ENCODE measurements at regions not wholly inside any gene's neighbourhood (a gene's known extent, or its start where the extent isn't known, plus 50 kb on each side); places are given as distances from the start of the nearest gene placed in this dataset.

DNA sequence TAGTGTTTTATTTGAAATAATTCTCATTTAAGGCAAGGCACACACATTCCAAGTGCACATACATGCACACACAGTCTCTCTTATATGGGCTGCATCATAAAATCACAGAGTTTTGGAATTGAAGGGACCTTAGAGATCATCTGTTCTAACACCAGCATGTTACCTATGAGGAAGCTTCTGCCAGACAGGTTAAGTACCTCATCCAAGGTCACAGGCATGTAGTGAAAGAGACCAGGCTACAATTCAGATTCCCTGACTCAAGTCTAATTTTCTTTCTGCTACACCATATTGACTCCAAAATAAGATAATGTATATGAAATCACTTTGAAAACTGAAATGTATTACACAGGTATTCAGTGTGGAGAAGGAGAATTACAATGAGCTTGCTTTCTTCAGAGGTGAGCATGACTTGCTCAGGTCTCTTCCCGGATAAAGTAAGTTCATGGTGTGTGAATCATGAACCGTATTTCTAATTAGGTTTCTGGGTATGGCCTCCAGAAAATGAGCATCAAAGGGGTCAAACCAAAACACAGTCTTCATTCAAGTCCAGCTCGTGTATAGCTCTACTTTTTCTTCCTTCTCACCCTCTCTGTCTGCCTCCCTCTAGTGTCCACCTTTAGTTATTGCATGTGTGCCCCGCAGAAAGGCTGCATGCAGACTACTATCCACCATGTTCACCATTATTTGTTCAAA is 411.9 kb downstream of the FUT8 start:
- Histone ChIP-seq H3K27ac (no peak overlapping the region), H3K27me3 (peaks cover 57% of the 10 kb centered on the region), H3K36me3 (replicated peaks; ENCODE audit: insufficient read depth, low read depth) (no peaks in the 10 kb centered on the region), H3K9me3 (ENCODE audit: low read depth) (no peaks in the 10 kb centered on the region), H3K79me2 (no peaks in the 10 kb centered on the region), H3K4me2 (no peak overlapping the region), H3K9me2 (replicated peaks; ENCODE audit: insufficient read depth) (no peaks in the 10 kb centered on the region), H4K20me1 (ENCODE audit: insufficient read depth, poor library complexity, severe bottlenecking) (no peaks in the 10 kb centered on the region), H3K4me3 (no peak overlapping the region), H3K4me1 (ENCODE audit: insufficient read depth) (no peaks in the 10 kb centered on the region), H2AFZ (no peak overlapping the region)
- peak; percentile 85 for DNase-seq (ENCODE audit: low spot score)
- TF ChIP-seq EZH2 (IDR thresholded peaks at IDR 0.05; ENCODE audit: borderline replicate concordance): no peak
- TF ChIP-seq, protein P1, sequence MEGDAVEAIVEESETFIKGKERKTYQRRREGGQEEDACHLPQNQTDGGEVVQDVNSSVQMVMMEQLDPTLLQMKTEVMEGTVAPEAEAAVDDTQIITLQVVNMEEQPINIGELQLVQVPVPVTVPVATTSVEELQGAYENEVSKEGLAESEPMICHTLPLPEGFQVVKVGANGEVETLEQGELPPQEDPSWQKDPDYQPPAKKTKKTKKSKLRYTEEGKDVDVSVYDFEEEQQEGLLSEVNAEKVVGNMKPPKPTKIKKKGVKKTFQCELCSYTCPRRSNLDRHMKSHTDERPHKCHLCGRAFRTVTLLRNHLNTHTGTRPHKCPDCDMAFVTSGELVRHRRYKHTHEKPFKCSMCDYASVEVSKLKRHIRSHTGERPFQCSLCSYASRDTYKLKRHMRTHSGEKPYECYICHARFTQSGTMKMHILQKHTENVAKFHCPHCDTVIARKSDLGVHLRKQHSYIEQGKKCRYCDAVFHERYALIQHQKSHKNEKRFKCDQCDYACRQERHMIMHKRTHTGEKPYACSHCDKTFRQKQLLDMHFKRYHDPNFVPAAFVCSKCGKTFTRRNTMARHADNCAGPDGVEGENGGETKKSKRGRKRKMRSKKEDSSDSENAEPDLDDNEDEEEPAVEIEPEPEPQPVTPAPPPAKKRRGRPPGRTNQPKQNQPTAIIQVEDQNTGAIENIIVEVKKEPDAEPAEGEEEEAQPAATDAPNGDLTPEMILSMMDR (IDR thresholded peaks at IDR 0.05; ENCODE audit: poor library complexity): peak; percentile 96
- TF ChIP-seq EZH2phosphoT487 (IDR thresholded peaks at IDR 0.05; ENCODE audit: low read depth, severe bottlenecking, unreplicated experiment): no peak
- 38% methylated on average over 4 of the region's 4 CpGs for WGBS (ENCODE audit: low lambda C conversion rate, missing lambda C conversion rate)

DNA sequence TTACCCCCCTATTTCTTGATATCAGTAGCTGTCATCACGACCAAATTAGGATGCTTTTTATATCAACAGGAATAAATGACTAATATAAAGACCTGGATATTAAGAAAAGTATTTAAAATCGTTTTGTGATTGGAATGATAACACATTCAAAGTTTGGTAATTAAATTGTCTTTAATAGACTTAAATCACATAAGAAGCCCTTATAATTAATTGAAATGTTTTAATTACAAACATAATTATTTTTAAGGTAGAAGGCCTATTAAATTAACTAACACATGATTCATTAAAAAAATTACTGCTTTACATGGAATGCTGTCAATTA is 412.4 kb downstream of the FUT8 start:
- Histone ChIP-seq H3K9me3 (ENCODE audit: low read depth) (no peaks in the 10 kb centered on the region), H2AFZ (no peak overlapping the region), H3K4me2 (no peak overlapping the region), H3K79me2 (no peaks in the 10 kb centered on the region), H3K27me3 (peaks cover 56% of the 10 kb centered on the region), H3K27ac (no peak overlapping the region), H4K20me1 (ENCODE audit: insufficient read depth, poor library complexity, severe bottlenecking) (no peaks in the 10 kb centered on the region), H3K9me2 (replicated peaks; ENCODE audit: insufficient read depth) (no peaks in the 10 kb centered on the region), H3K4me3 (no peak overlapping the region), H3K4me1 (ENCODE audit: insufficient read depth) (no peaks in the 10 kb centered on the region), H3K36me3 (replicated peaks; ENCODE audit: insufficient read depth, low read depth) (no peaks in the 10 kb centered on the region)
- 14% methylated on average over 2 of the region's 2 CpGs for WGBS (ENCODE audit: low lambda C conversion rate, missing lambda C conversion rate)
- no peak for DNase-seq (ENCODE audit: low spot score)
- TF ChIP-seq, protein P1 (IDR thresholded peaks at IDR 0.05; ENCODE audit: poor library complexity): no peak
- no peak for TF ChIP-seq EZH2phosphoT487 (IDR thresholded peaks at IDR 0.05; ENCODE audit: low read depth, severe bottlenecking, unreplicated experiment)
- no peak for TF ChIP-seq EZH2 (IDR thresholded peaks at IDR 0.05; ENCODE audit: borderline replicate concordance)

DNA sequence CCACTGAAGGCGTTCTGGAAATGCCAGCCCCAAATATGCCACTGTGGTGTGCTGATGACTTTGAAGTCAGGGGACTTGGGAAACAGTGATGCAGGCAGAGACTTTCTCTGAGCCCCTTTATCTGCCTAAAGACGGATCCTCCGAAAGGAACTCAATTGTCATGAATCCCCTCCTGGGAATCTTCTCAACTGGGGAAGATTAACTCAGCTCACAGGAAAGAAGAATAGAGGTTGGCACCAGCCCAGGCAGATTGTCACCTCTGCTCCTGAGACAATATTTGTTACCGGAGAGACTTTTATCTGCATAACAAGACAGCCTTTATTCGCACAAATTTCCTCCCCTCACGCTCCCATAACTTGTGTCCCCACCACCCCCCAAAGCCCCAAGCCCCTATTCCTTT is 414.4 kb downstream of the FUT8 start:
- H3K4me2 ChIP-seq: no peak overlapping the region
- DNase-seq (ENCODE audit: low spot score): no peak
- H3K27me3 ChIP-seq: peaks cover 45% of the 10 kb centered on the region
- H3K36me3 ChIP-seq (replicated peaks; ENCODE audit: insufficient read depth, low read depth): no peaks in the 10 kb centered on the region
- no peak overlapping the region for H3K4me3 ChIP-seq
- no peaks in the 10 kb centered on the region for H3K9me3 ChIP-seq (ENCODE audit: low read depth)
- H3K27ac ChIP-seq: no peak overlapping the region
- TF ChIP-seq EZH2phosphoT487 (IDR thresholded peaks at IDR 0.05; ENCODE audit: low read depth, severe bottlenecking, unreplicated experiment) (no peak), EZH2 (IDR thresholded peaks at IDR 0.05; ENCODE audit: borderline replicate concordance) (no peak)
- TF ChIP-seq, protein P1 (IDR thresholded peaks at IDR 0.05; ENCODE audit: poor library complexity): no peak
- no peaks in the 10 kb centered on the region for H3K4me1 ChIP-seq (ENCODE audit: insufficient read depth)
- H3K79me2 ChIP-seq: no peaks in the 10 kb centered on the region
- no peaks in the 10 kb centered on the region for H4K20me1 ChIP-seq (ENCODE audit: insufficient read depth, poor library complexity, severe bottlenecking)
- no peaks in the 10 kb centered on the region for H3K9me2 ChIP-seq (replicated peaks; ENCODE audit: insufficient read depth)
- WGBS (ENCODE audit: low lambda C conversion rate, missing lambda C conversion rate): 46% methylated on average over 6 of the region's 6 CpGs
- no peak overlapping the region for H2AFZ ChIP-seq

Measured in hepatocyte (in vitro differentiated cells).